ENCODE measurements at regions not wholly inside any gene's neighbourhood (a gene's known extent, or its start where the extent isn't known, plus 50 kb on each side); places are given as distances from the start of the nearest gene placed in this dataset.

DNA sequence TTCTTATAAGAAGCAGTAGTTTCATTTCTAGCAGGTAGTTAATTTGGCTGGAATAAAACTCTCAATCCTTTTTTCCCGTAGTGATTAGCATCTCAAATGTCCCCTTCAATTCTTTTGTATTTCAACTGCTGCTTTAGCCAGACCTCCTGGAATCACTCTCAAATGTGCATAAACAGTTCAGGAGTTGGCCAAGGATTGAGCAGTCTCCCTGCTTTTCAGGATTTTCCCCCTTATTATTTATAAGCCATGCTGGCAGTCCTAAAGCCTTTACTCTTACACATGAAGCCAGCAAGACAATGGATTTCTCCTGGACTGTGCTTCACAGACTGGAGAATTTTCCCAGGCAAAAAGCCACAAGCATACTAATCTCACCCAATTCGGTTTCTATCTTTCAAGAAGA is 950.1 kb downstream of the VRK1 start:
- TF ChIP-seq CTCF (IDR thresholded peaks at IDR 0.05; ENCODE audit: insufficient read depth, low read length), result no peak
- no peak for TF ChIP-seq SPI1 (IDR thresholded peaks at IDR 0.05; ENCODE audit: borderline replicate concordance, low read depth)
- H3K27ac ChIP-seq (replicated peaks), result no peak overlapping the region
- H3K27me3 ChIP-seq (ENCODE audit: insufficient read depth, poor library complexity, severe bottlenecking), result no peaks in the 10 kb centered on the region
- H3K4me3 ChIP-seq (replicated peaks; ENCODE audit: insufficient read depth, low read length), result no peak overlapping the region
- DNase-seq (ENCODE audit: low read depth in 1 of 2, low spot score in 1 of 2), result no peak

- H3K4me3 ChIP-seq (replicated peaks; ENCODE audit: insufficient read depth, low read length), result no peak overlapping the region
- no peak for DNase-seq (ENCODE audit: low read depth in 1 of 2, low spot score in 1 of 2)
- no peaks in the 10 kb centered on the region for H3K27me3 ChIP-seq (ENCODE audit: insufficient read depth, poor library complexity, severe bottlenecking)
- no peak for TF ChIP-seq POLR2AphosphoS5 (IDR thresholded peaks at IDR 0.05; ENCODE audit: low read depth)
- TF ChIP-seq SPI1 (IDR thresholded peaks at IDR 0.05; ENCODE audit: borderline replicate concordance, low read depth), result no peak
- TF ChIP-seq REST (IDR thresholded peaks at IDR 0.05; ENCODE audit: insufficient replicate concordance, low read depth), result no peak
- no peak for TF ChIP-seq GABPA (IDR thresholded peaks at IDR 0.05; ENCODE audit: low read depth)
- TF ChIP-seq CTCF (IDR thresholded peaks at IDR 0.05; ENCODE audit: insufficient read depth, low read length), result no peak
- no peak overlapping the region for H3K27ac ChIP-seq (replicated peaks)
Observed at GRCh38 chr14:97748616-97749015, 951.4 kb downstream of the VRK1 start.

DNA sequence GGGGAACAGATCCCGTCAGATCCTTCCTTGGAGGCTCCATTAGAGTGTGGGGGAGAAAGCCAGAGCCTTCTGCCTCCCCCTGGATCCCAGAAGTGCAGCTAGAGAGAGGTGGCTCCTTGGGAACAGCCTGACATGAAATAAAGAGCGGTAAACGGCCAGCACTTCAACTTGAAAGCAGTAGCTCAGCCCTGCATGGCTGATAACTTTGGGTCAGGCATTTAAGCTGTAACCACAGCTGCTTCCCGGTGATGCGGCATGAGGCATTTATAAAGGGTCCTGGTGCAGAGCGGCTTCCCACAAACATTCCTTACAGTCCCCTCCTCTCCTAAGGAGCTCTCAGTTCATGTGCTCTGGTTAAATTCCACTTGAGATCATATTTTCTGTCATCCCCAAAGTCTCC is 960.3 kb downstream of the VRK1 start:
- Histone ChIP-seq H3K4me3 (replicated peaks; ENCODE audit: insufficient read depth, low read length) (no peak overlapping the region), H3K27me3 (ENCODE audit: insufficient read depth, poor library complexity, severe bottlenecking) (no peaks in the 10 kb centered on the region), H3K27ac (replicated peaks) (no peak overlapping the region)
- DNase-seq (ENCODE audit: low read depth in 1 of 2, low spot score in 1 of 2), result no peak
- no peak for TF ChIP-seq POLR2AphosphoS5 (IDR thresholded peaks at IDR 0.05; ENCODE audit: low read depth)
- no peak for TF ChIP-seq SPI1 (IDR thresholded peaks at IDR 0.05; ENCODE audit: borderline replicate concordance, low read depth)
- TF ChIP-seq GABPA (IDR thresholded peaks at IDR 0.05; ENCODE audit: low read depth), result no peak
- no peak for TF ChIP-seq CTCF (IDR thresholded peaks at IDR 0.05; ENCODE audit: insufficient read depth, low read length)
- TF ChIP-seq REST (IDR thresholded peaks at IDR 0.05; ENCODE audit: insufficient replicate concordance, low read depth), result no peak

GRCh38 chr14:97760050-97760449 is 962.9 kb downstream of the VRK1 start:
- TF ChIP-seq GABPA (IDR thresholded peaks at IDR 0.05; ENCODE audit: low read depth) (no peak), SPI1 (IDR thresholded peaks at IDR 0.05; ENCODE audit: borderline replicate concordance, low read depth) (no peak), POLR2AphosphoS5 (IDR thresholded peaks at IDR 0.05; ENCODE audit: low read depth) (no peak), CTCF (IDR thresholded peaks at IDR 0.05; ENCODE audit: insufficient read depth, low read length) (no peak), REST (IDR thresholded peaks at IDR 0.05; ENCODE audit: insufficient replicate concordance, low read depth) (no peak)
- Histone ChIP-seq H3K27me3 (ENCODE audit: insufficient read depth, poor library complexity, severe bottlenecking) (no peaks in the 10 kb centered on the region), H3K4me3 (replicated peaks; ENCODE audit: insufficient read depth, low read length) (no peak overlapping the region), H3K27ac (replicated peaks) (no peak overlapping the region)
- no peak for DNase-seq (ENCODE audit: low read depth in 1 of 2, low spot score in 1 of 2)
